Adrenal gland (tissue), 9 donors: ENCODE measurements at regions not wholly inside any gene's neighbourhood (a gene's known extent, or its start where the extent isn't known, plus 50 kb on each side); places are given as distances from the start of the nearest gene placed in this dataset.

Source experiments
- DNase-seq, 7 donors: peaks; one replicate each; pipeline ENCODE4 v3.0.0-alpha.2; 2019 to 2020
- H3K27ac ChIP-seq, 5 donors: fragments of 200-600 bp; sonication (generic) in 4 of 5; 1 replicate in 3 of 5; 2 replicates in 2 of 5; pipeline versions ENCODE4 v1.5.1 to v1.8.0; 2016 to 2020; ENCODE audit warnings: mild to moderate bottlenecking in 1 of 5
- H3K27me3 ChIP-seq: fragments of 200-600 bp; 2 replicates; pipeline ENCODE4 v1.8.0; 2021
- H3K36me3 ChIP-seq, 2 donors: fragments of 200-600 bp; replicated peaks in 1 of 2; 1 replicate in 1 of 2; 2 replicates in 1 of 2; pipeline versions ENCODE4 v1.5.1 to v1.8.0; 2018 to 2022
- H3K4me1 ChIP-seq, 2 donors: fragments of 200-600 bp; replicated peaks in 1 of 2; 1 replicate in 1 of 2; 2 replicates in 1 of 2; pipeline versions ENCODE4 v1.5.1 to v1.8.0; 2018 to 2021
- H3K4me3 ChIP-seq, 4 donors: fragments of 200-600 bp; sonication (generic) in 3 of 4; one replicate each; pipeline ENCODE4 v1.5.1; 2016 to 2018
- H3K9me3 ChIP-seq, 3 donors: fragments of 200-600 bp; sonication (generic) in 1 of 3; replicated peaks in 1 of 3; 1 replicate in 2 of 3; 2 replicates in 1 of 3; pipeline versions ENCODE4 v1.5.1 to v1.8.0; 2016 to 2021
- POLR2A ChIP-seq, 2 donors: fragments of 450-650 bp; IDR thresholded peaks; one replicate each; pipeline ENCODE4 v1.6.1; 2017; ENCODE audit warnings: antibody characterized with exemption in 2 of 2, mild to moderate bottlenecking in 2 of 2, moderate library complexity in 1 of 2
- WGBS, 4 donors: extraction: QIAGEN DNeasy Blood & Tissue Kit in 2 of 4; methylation state at CpG; one replicate each; pipeline versions ENCODE4 v1.1.5 to v1.1.7; 2013 to 2017; 5-methylcytosine and 5-hydroxymethylcytosine counted together
- intact Hi-C, 2 donors: fragments of 100-400 bp; cut with DNase I; formaldehyde crosslinking; loops; one replicate each; pipeline versions ENCODE4 v1.14.1 to v1.15.0; 2022 to 2023
- TF ChIP-seq, protein P1 (sequence below), 6 experiments: fragments of 450-650 bp in 4 of 6; fragments of 200-600 bp in 2 of 6; sonication (generic) in 1 of 6; IDR thresholded peaks; 1 replicate in 5 of 6; 2 replicates in 1 of 6; pipeline versions ENCODE4 v1.5.1 to v1.8.0; 2016 to 2021; ENCODE audit warnings: antibody characterized with exemption in 6 of 6, mild to moderate bottlenecking in 2 of 6, moderate library complexity in 1 of 6
- donor health status: healthy with polysubstance abuse.
- donor health status: Bipolar disorder and iron deficiency.
- donor health status: DM: yes; HTN: yes; CAD: no.
- donor health status: DM: no; HTN: no; CAD: no.
- donor health status: DM: no; HTN: no; CAD: no.

GRCh38 chrX:69083361-69083760, 81.9 kb downstream of the PJA1 start:
- WGBS, 4 donors, result 66 to 74% (median 72%) methylated on average over 2 to 3 of the region's 3 CpGs
- Histone ChIP-seq H3K4me3 (no peak overlapping the region), H3K27ac (no peak overlapping the region), H3K36me3 (no peaks in the 10 kb centered on the region), H3K27me3 (peaks cover 24% of the 10 kb centered on the region), H3K4me1 (no peaks in the 10 kb centered on the region), H3K9me3 (no peaks in the 10 kb centered on the region)
- intact Hi-C loops, result no loop called here
- no peak for DNase-seq
- TF ChIP-seq, protein P1, sequence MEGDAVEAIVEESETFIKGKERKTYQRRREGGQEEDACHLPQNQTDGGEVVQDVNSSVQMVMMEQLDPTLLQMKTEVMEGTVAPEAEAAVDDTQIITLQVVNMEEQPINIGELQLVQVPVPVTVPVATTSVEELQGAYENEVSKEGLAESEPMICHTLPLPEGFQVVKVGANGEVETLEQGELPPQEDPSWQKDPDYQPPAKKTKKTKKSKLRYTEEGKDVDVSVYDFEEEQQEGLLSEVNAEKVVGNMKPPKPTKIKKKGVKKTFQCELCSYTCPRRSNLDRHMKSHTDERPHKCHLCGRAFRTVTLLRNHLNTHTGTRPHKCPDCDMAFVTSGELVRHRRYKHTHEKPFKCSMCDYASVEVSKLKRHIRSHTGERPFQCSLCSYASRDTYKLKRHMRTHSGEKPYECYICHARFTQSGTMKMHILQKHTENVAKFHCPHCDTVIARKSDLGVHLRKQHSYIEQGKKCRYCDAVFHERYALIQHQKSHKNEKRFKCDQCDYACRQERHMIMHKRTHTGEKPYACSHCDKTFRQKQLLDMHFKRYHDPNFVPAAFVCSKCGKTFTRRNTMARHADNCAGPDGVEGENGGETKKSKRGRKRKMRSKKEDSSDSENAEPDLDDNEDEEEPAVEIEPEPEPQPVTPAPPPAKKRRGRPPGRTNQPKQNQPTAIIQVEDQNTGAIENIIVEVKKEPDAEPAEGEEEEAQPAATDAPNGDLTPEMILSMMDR (IDR thresholded peaks at IDR 0.05), result no peak
- TF ChIP-seq POLR2A (IDR thresholded peaks at IDR 0.05), result no peak

GRCh38 chrX:69082753-69083150, 82.5 kb downstream of the PJA1 start:
- TF ChIP-seq POLR2A (IDR thresholded peaks at IDR 0.05), result no peak
- TF ChIP-seq, protein P1 (IDR thresholded peaks at IDR 0.05), result no peak

GRCh38 chrX:69082055-69082752, 83.0 kb downstream of the PJA1 start:
- Histone ChIP-seq H3K36me3 (no peaks in the 10 kb centered on the region), H3K27ac (no peak overlapping the region), H3K9me3 (no peaks in the 10 kb centered on the region), H3K27me3 (peaks cover 28% of the 10 kb centered on the region), H3K4me1 (no peaks in the 10 kb centered on the region), H3K4me3 (no peak overlapping the region)
- TF ChIP-seq, protein P1 (IDR thresholded peaks at IDR 0.05), result no peak
- no peak for TF ChIP-seq POLR2A (IDR thresholded peaks at IDR 0.05)
- WGBS, 4 donors, result 68 to 77% (median 71%) methylated on average over 4 to 10 of the region's 10 CpGs
- no peak for DNase-seq
- intact Hi-C loops, result no loop called here

More at GRCh38 chrX:69082753-69083150, 82.5 kb downstream of the PJA1 start:
- Histone ChIP-seq H3K27ac (no peak overlapping the region), H3K27me3 (peaks cover 24% of the 10 kb centered on the region), H3K9me3 (no peaks in the 10 kb centered on the region), H3K4me1 (no peaks in the 10 kb centered on the region), H3K4me3 (no peak overlapping the region), H3K36me3 (no peaks in the 10 kb centered on the region)
- WGBS, 4 donors, result 69 to 96% (median 87%) methylated on average over 4 to 7 of the region's 7 CpGs
- no peak for DNase-seq
- intact Hi-C loops, result no loop called here

DNA sequence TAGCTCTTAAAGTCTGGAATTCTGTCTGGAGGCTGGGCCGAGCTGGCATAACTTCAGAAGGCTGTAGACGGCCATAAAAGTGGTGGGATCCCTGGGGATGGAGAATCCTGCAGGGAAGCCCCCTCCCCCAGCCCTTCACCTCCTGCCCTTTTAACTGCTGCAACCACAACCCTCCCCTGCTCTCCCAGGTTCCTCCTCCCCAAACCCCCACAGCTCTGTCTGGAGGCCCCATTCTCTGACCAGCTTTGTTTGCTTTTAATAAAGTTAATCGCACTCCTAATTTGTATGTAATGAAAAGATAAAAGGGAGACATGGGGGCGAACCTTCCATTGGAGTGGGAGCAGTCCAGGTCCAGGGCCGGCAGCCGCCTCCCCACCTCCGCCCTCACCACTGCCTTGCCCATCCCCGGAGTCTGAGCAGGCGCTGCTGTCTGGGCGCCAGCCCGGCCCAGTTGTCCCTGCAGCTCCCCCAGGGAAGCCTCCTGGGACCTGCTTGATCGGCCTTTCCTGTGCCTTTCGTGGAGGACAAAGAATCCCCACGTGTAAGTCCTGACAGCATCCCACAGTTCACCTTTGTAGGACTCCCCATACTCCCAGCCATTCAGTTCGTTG, 84.3 kb downstream of the PJA1 start:
- no peaks in the 10 kb centered on the region for H3K4me1 ChIP-seq
- peaks cover 21% of the 10 kb centered on the region for H3K27me3 ChIP-seq
- no peak for DNase-seq
- WGBS, 4 donors, result 56 to 76% (median 70%) methylated on average over 6 to 15 of the region's 15 CpGs
- H3K27ac ChIP-seq, result no peak overlapping the region
- intact Hi-C loops, result no loop called here
- H3K4me3 ChIP-seq, result no peak overlapping the region
- no peaks in the 10 kb centered on the region for H3K36me3 ChIP-seq
- H3K9me3 ChIP-seq, result no peaks in the 10 kb centered on the region
- no peak for TF ChIP-seq POLR2A (IDR thresholded peaks at IDR 0.05)
- TF ChIP-seq, protein P1 (IDR thresholded peaks at IDR 0.05), result no peak
